NK-92 (cell line): ENCODE measurements at regions not wholly inside any gene's neighbourhood (a gene's known extent, or its start where the extent isn't known, plus 50 kb on each side); places are given as distances from the start of the nearest gene placed in this dataset.

ENCODE experiments used
- DNase-seq: peaks from one replicate; lab custom pipeline; 2025; ENCODE audit not compliant: unreplicated experiment; lab: John Stamatoyannopoulos, UW

- DNase-seq, result no peak
These were observed 214.0 kb downstream of the PIK3R1 start for GRCh38 chr5:68429510-68429909.

GRCh38 chr5:68430279-68430678 lies 214.7 kb downstream of the PIK3R1 start:
- DNase-seq, result no peak

GRCh38 chr5:68431186-68431585 lies 215.6 kb downstream of the PIK3R1 start:
- DNase-seq, result no peak

GRCh38 chr5:68431601-68432337 lies 216.2 kb downstream of the PIK3R1 start:
- DNase-seq, result no peak

- no peak for DNase-seq
These were observed 217.1 kb downstream of the PIK3R1 start for GRCh38 chr5:68432682-68433081.

- DNase-seq, result no peak
These were observed 218.0 kb downstream of the PIK3R1 start for GRCh38 chr5:68433526-68433922.

- no peak for DNase-seq
These were observed 218.6 kb downstream of the PIK3R1 start for GRCh38 chr5:68433923-68434879.

- no peak for DNase-seq
These were observed 220.1 kb downstream of the PIK3R1 start for GRCh38 chr5:68435611-68436010.

GRCh38 chr5:68436686-68437520 lies 221.3 kb downstream of the PIK3R1 start:
- no peak for DNase-seq

- no peak for DNase-seq
These were observed 223.3 kb downstream of the PIK3R1 start for GRCh38 chr5:68438876-68439275.

- no peak for DNase-seq
These were observed 224.7 kb downstream of the PIK3R1 start for GRCh38 chr5:68440245-68440644.

- DNase-seq, result no peak
These were observed 225.1 kb downstream of the PIK3R1 start for GRCh38 chr5:68440651-68441050.

GRCh38 chr5:68441309-68442073 lies 225.9 kb downstream of the PIK3R1 start:
- no peak for DNase-seq

GRCh38 chr5:68443091-68443490 lies 227.5 kb downstream of the PIK3R1 start:
- no peak for DNase-seq

- DNase-seq, result no peak
These were observed 228.5 kb downstream of the PIK3R1 start for GRCh38 chr5:68444048-68444447.

- no peak for DNase-seq
These were observed 229.3 kb downstream of the PIK3R1 start for GRCh38 chr5:68444833-68445232.

- DNase-seq, result no peak
These were observed 229.9 kb downstream of the PIK3R1 start for GRCh38 chr5:68445257-68446069.

- DNase-seq, result no peak
These were observed 230.5 kb downstream of the PIK3R1 start for GRCh38 chr5:68446070-68446357.

GRCh38 chr5:68446487-68446894 lies 230.9 kb downstream of the PIK3R1 start:
- no peak for DNase-seq
